Liver (tissue), 8 donors: ENCODE measurements at regions not wholly inside any gene's neighbourhood (a gene's known extent, or its start where the extent isn't known, plus 50 kb on each side); places are given as distances from the start of the nearest gene placed in this dataset.

ENCODE experiments used
- DNase-seq: peaks from one replicate; pipeline ENCODE4 v3.0.0-alpha.2; 2017; ENCODE audit warnings: low spot score
- H3K27ac ChIP-seq, 2 donors: one replicate each; pipeline ENCODE4 v1.7.0; 2013; ENCODE audit warnings: inconsistent platforms in 2 of 2, low read length in 2 of 2, control low read depth in 1 of 2, low read depth in 1 of 2, mild to moderate bottlenecking in 1 of 2
- H3K27me3 ChIP-seq, 4 donors: one replicate each; pipeline versions ENCODE4 v1.6.1 to v1.7.0; 2013; ENCODE audit warnings: low read length in 3 of 4, inconsistent platforms in 1 of 4, mild to moderate bottlenecking in 1 of 4, moderate library complexity in 1 of 4; ENCODE audit not compliant: control insufficient read depth in 4 of 4, insufficient read depth in 4 of 4
- H3K36me3 ChIP-seq, 4 donors: one replicate each; pipeline versions ENCODE4 v1.6.1 to v1.7.0; 2013; ENCODE audit warnings: low read length in 3 of 4, mild to moderate bottlenecking in 3 of 4, low read depth in 1 of 4, moderate library complexity in 1 of 4; ENCODE audit not compliant: control insufficient read depth in 4 of 4, insufficient read depth in 3 of 4
- H3K4me1 ChIP-seq, 4 donors: one replicate each; pipeline versions ENCODE4 v1.6.1 to v1.7.0; 2013; ENCODE audit warnings: low read length in 3 of 4, mild to moderate bottlenecking in 3 of 4, moderate library complexity in 1 of 4; ENCODE audit not compliant: control insufficient read depth in 4 of 4, insufficient read depth in 4 of 4
- H3K4me3 ChIP-seq, 3 donors: one replicate each; pipeline versions ENCODE4 v1.6.1 to v1.7.0; 2013; ENCODE audit warnings: low read length in 3 of 3, control low read depth in 1 of 3, low read depth in 1 of 3, mild to moderate bottlenecking in 1 of 3
- H3K9ac ChIP-seq, 2 donors: one replicate each; pipeline ENCODE4 v1.7.0; 2013; ENCODE audit warnings: low read length in 2 of 2, mild to moderate bottlenecking in 2 of 2, moderate library complexity in 2 of 2, control low read depth in 1 of 2, low read depth in 1 of 2
- H3K9me3 ChIP-seq, 4 donors: one replicate each; pipeline versions ENCODE4 v1.6.1 to v1.7.0; 2013; ENCODE audit warnings: low read length in 3 of 4; ENCODE audit not compliant: control insufficient read depth in 4 of 4
- ATF3 ChIP-seq: IDR thresholded peaks from 2 replicates; pipeline ENCODE4 v1.6.1; 2016; ENCODE audit warnings: antibody characterized with exemption
- CTCF ChIP-seq: fragments of 150-350 bp; IDR thresholded peaks from 2 replicates; pipeline ENCODE4 v1.5.1; 2017; ENCODE audit warnings: improper control_type of control experiment, low read depth, low read length; ENCODE audit not compliant: missing input control
- EGR1 ChIP-seq, 2 donors: IDR thresholded peaks; 2 replicates each; pipeline ENCODE4 v1.6.1; 2016 to 2018; ENCODE audit warnings: antibody characterized with exemption in 2 of 2, low read depth in 2 of 2
- FOXA1 ChIP-seq: IDR thresholded peaks from 2 replicates; pipeline ENCODE4 v1.6.1; 2016; ENCODE audit warnings: antibody characterized with exemption
- FOXA2 ChIP-seq: IDR thresholded peaks from 2 replicates; pipeline ENCODE4 v1.6.1; 2016; ENCODE audit warnings: antibody characterized with exemption
- GABPA ChIP-seq, 2 donors: IDR thresholded peaks in 1 of 2; conservative IDR thresholded peaks in 1 of 2; 2 replicates each; pipeline ENCODE4 v1.6.1; 2016; ENCODE audit warnings: antibody characterized with exemption in 2 of 2, mild to moderate bottlenecking in 1 of 2, moderate library complexity in 1 of 2
- HNF4A ChIP-seq, 2 donors: conservative IDR thresholded peaks; 2 replicates each; pipeline ENCODE4 v1.6.1; 2016; ENCODE audit warnings: antibody characterized with exemption in 2 of 2, mild to moderate bottlenecking in 2 of 2
- HNF4G ChIP-seq: IDR thresholded peaks from 2 replicates; pipeline ENCODE4 v1.6.1; 2016; ENCODE audit warnings: antibody characterized with exemption
- JUND ChIP-seq, 2 donors: IDR thresholded peaks; 2 replicates each; pipeline ENCODE4 v1.6.1; 2016; ENCODE audit warnings: antibody characterized with exemption in 2 of 2
- MAX ChIP-seq: IDR thresholded peaks from 2 replicates; pipeline ENCODE4 v1.6.1; 2016; ENCODE audit warnings: antibody characterized with exemption
- NR2F2 ChIP-seq: IDR thresholded peaks from 2 replicates; pipeline ENCODE4 v1.6.1; 2016; ENCODE audit warnings: antibody characterized with exemption
- RAD21 ChIP-seq, 2 donors: IDR thresholded peaks; 2 replicates each; pipeline ENCODE4 v1.6.1; 2016; ENCODE audit warnings: antibody characterized with exemption in 2 of 2, mild to moderate bottlenecking in 2 of 2
- REST ChIP-seq: IDR thresholded peaks from 2 replicates; pipeline ENCODE4 v1.6.1; 2016; ENCODE audit warnings: antibody characterized with exemption, mild to moderate bottlenecking
- RXRA ChIP-seq, 2 donors: IDR thresholded peaks; 2 replicates each; pipeline ENCODE4 v1.6.1; 2017 to 2018; ENCODE audit warnings: antibody characterized with exemption in 2 of 2, mild to moderate bottlenecking in 1 of 2
- SP1 ChIP-seq: IDR thresholded peaks from 2 replicates; pipeline ENCODE4 v1.6.1; 2018; ENCODE audit warnings: antibody characterized with exemption, mild to moderate bottlenecking
- TAF1 ChIP-seq: conservative IDR thresholded peaks from 2 replicates; pipeline ENCODE4 v1.6.1; 2016; ENCODE audit warnings: antibody characterized with exemption, mild to moderate bottlenecking
- YY1 ChIP-seq: IDR thresholded peaks from 2 replicates; pipeline ENCODE4 v1.6.1; 2016; ENCODE audit warnings: antibody characterized with exemption, mild to moderate bottlenecking
- ZBTB33 ChIP-seq: IDR thresholded peaks from 2 replicates; pipeline ENCODE4 v1.6.1; 2016; ENCODE audit warnings: antibody characterized with exemption
- WGBS: extraction: QIAGEN DNeasy Blood & Tissue Kit; methylation state at CpG from one replicate; pipeline ENCODE4 v1.1.7; 2013; 5-methylcytosine and 5-hydroxymethylcytosine counted together
- donor health status: healthy.
- donor health status: healthy.
- donor health status: healthy.
- donor health status: healthy.
- donor health status: healthy.

GRCh38 chr2:109679626-109680025, 65.5 kb downstream of the SOWAHC start (continued):
- TF ChIP-seq YY1 = no peak

GRCh38 chr2:109680523-109681297, 66.5 kb downstream of the SOWAHC start:
- Histone ChIP-seq H3K36me3 (no peaks in the 10 kb centered on the region), H3K4me1 (peaks cover 1 to 15% (median 11%) of the 10 kb centered on the region in 4 donors), H3K9me3 (no peaks in the 10 kb centered on the region), H3K27me3 (no peaks in the 10 kb centered on the region), H3K9ac (peak overlapping the region in 1 of 2 donors; percentile 54), H3K4me3 (peak overlapping the region; percentile 24 to 50 (median 26)), H3K27ac (peak overlapping the region; percentile 78 to 84)
- TF ChIP-seq SP1 = peak; percentile 42
- TF ChIP-seq YY1 = peak; percentile 70
- no peak for TF ChIP-seq RXRA (IDR thresholded peaks at IDR 0.05)
- no peak for DNase-seq
- WGBS = 52% methylated on average over 11 of the region's 11 CpGs

GRCh38 chr2:109681633-109682380, 67.6 kb downstream of the SOWAHC start:
- WGBS = 86% methylated on average over 5 of the region's 5 CpGs
- Histone ChIP-seq H3K27me3 (no peaks in the 10 kb centered on the region), H3K27ac (peak overlapping the region; percentile 67 to 78), H3K4me1 (peaks cover 1 to 15% (median 11%) of the 10 kb centered on the region in 4 donors), H3K9me3 (no peaks in the 10 kb centered on the region), H3K4me3 (no peak overlapping the region), H3K36me3 (no peaks in the 10 kb centered on the region), H3K9ac (no peak overlapping the region)
- TF ChIP-seq FOXA1 = no peak
- no peak for TF ChIP-seq YY1
- TF ChIP-seq REST = no peak
- no peak for TF ChIP-seq FOXA2
- no peak for TF ChIP-seq GABPA (IDR thresholded peaks at IDR 0.05 in 1 of 2, conservative IDR thresholded peaks at IDR 0.05 in 1 of 2)
- TF ChIP-seq RXRA (IDR thresholded peaks at IDR 0.05) = no peak
- no peak for TF ChIP-seq TAF1
- no peak for TF ChIP-seq ZBTB33
- TF ChIP-seq RAD21 (IDR thresholded peaks at IDR 0.05) = no peak
- no peak for TF ChIP-seq NR2F2
- no peak for TF ChIP-seq MAX
- TF ChIP-seq HNF4G = no peak
- no peak for TF ChIP-seq EGR1 (IDR thresholded peaks at IDR 0.05; ENCODE audit: low read depth in 2 of 2)
- TF ChIP-seq CTCF = no peak
- no peak for TF ChIP-seq JUND (IDR thresholded peaks at IDR 0.05)
- TF ChIP-seq SP1 = no peak
- no peak for TF ChIP-seq ATF3
- TF ChIP-seq HNF4A (conservative IDR thresholded peaks at IDR 0.05) = no peak
- no peak for DNase-seq
